H1 (cell line): ENCODE measurements at regions not wholly inside any gene's neighbourhood (a gene's known extent, or its start where the extent isn't known, plus 50 kb on each side); places are given as distances from the start of the nearest gene placed in this dataset.

Experiments
- CTCF ChIA-PET: fragments of 300-600 bp; sonication (Branson Sonifier 250); formaldehyde crosslinking; loops from one replicate; lab custom pipeline; 2021; ENCODE audit not compliant: partially characterized antibody; lab: Charles Lee
- POLR2A ChIA-PET: fragments of 300-600 bp; sonication (Branson Sonifier 250); formaldehyde crosslinking; loops from one replicate; lab custom pipeline; 2021; ENCODE audit warnings: inconsistent platforms; ENCODE audit not compliant: partially characterized antibody; lab: Charles Lee
- DNase-seq, 2 experiments: peaks; one replicate each; pipeline versions ENCODE4 v3.0.0 to v3.0.0-alpha.2; 2010 to 2022; ENCODE audit warnings: low spot score in 2 of 2, low read depth in 1 of 2, mixed read lengths in 1 of 2
- FAIRE-seq: peaks from 2 replicates; lab custom pipeline; 2011; peaks lifted over from hg19 to GRCh38; lab: Jason Lieb, UNC
- H2AFZ ChIP-seq: 2 replicates; pipeline ENCODE4 v1.8.1; 2012; ENCODE audit warnings: low read length, inconsistent platforms
- H2AK5ac ChIP-seq: 2 replicates; pipeline ENCODE4 v1.6.1; 2013; ENCODE audit warnings: low read depth, low read length
- H2BK120ac ChIP-seq: replicated peaks from 2 replicates; pipeline ENCODE3; 2013; ENCODE audit warnings: low read depth, low read length, inconsistent platforms
- H2BK12ac ChIP-seq: 2 replicates; pipeline ENCODE4 v1.6.1; 2013; ENCODE audit warnings: low read depth, low read length
- H2BK15ac ChIP-seq: 2 replicates; pipeline ENCODE4 v1.6.1; 2013; ENCODE audit warnings: low read length
- H2BK20ac ChIP-seq: 2 replicates; pipeline ENCODE4 v1.6.1; 2013; ENCODE audit warnings: low read length
- H2BK5ac ChIP-seq: 2 replicates; pipeline ENCODE4 v1.6.1; 2013; ENCODE audit warnings: low read depth, low read length
- H3K14ac ChIP-seq: 2 replicates; pipeline ENCODE4 v1.6.1; 2013; ENCODE audit warnings: inconsistent platforms; ENCODE audit not compliant: insufficient read length
- H3K18ac ChIP-seq: 2 replicates; pipeline ENCODE4 v1.6.1; 2013; ENCODE audit warnings: low read length; ENCODE audit errors: extremely low read depth
- H3K23ac ChIP-seq: 2 replicates; pipeline ENCODE4 v1.6.1; 2013; ENCODE audit warnings: inconsistent platforms; ENCODE audit not compliant: insufficient read length
- H3K23me2 ChIP-seq: 2 replicates; pipeline ENCODE4 v1.6.1; 2013; ENCODE audit warnings: low read depth, low read length
- H3K27ac ChIP-seq: 2 replicates; pipeline ENCODE4 v1.6.1; 2011; ENCODE audit warnings: low read depth, low read length, inconsistent platforms
- H3K27me3 ChIP-seq, 4 experiments: replicated peaks in 1 of 4; 1 replicate in 1 of 4; 2 replicates in 3 of 4; pipeline versions ENCODE4 v1.6.1 to v1.8.1; 2011 to 2013; ENCODE audit warnings: low read length in 3 of 4, mild to moderate bottlenecking in 3 of 4, inconsistent platforms in 2 of 4, mixed read lengths in 2 of 4, moderate library complexity in 1 of 4; ENCODE audit not compliant: control insufficient read depth in 3 of 4, insufficient read depth in 3 of 4; ENCODE audit errors: extremely low read depth in 1 of 4
- H3K36me3 ChIP-seq, 4 experiments: 2 replicates each; pipeline versions ENCODE4 v1.6.1 to v1.8.1; 2011 to 2013; ENCODE audit warnings: mild to moderate bottlenecking in 4 of 4, low read length in 3 of 4, moderate library complexity in 2 of 4, control low read depth in 1 of 4, inconsistent platforms in 1 of 4; ENCODE audit not compliant: insufficient read depth in 4 of 4, control insufficient read depth in 2 of 4
- H3K4ac ChIP-seq: replicated peaks from 2 replicates; pipeline ENCODE3; 2013; ENCODE audit warnings: low read length, low read depth, mixed read lengths, inconsistent platforms; ENCODE audit not compliant: insufficient read length
- H3K4me1 ChIP-seq, 4 experiments: replicated peaks in 1 of 4; 1 replicate in 1 of 4; 2 replicates in 3 of 4; pipeline versions ENCODE4 v1.6.1 to v1.8.1; 2011 to 2013; ENCODE audit warnings: low read length in 3 of 4, inconsistent platforms in 2 of 4, mixed read lengths in 1 of 4; ENCODE audit not compliant: insufficient read depth in 4 of 4, control insufficient read depth in 3 of 4
- H3K4me2 ChIP-seq, 2 experiments: 2 replicates each; pipeline versions ENCODE4 v1.6.1 to v1.8.1; 2011 to 2013; ENCODE audit warnings: low read depth in 2 of 2, low read length in 2 of 2, control low read depth in 1 of 2, inconsistent platforms in 1 of 2, mild to moderate bottlenecking in 1 of 2; ENCODE audit not compliant: insufficient read depth in 1 of 2
- H3K4me3 ChIP-seq, 4 experiments: fragments of 200-600, 300-600 bp in 1 of 4; sonication (generic), shearing (Covaris generic), sonication (Bioruptor Twin) in 1 of 4; 2 replicates each; pipeline versions ENCODE4 v1.5.1 to v1.8.1; 2011 to 2016; ENCODE audit warnings: low read length in 4 of 4, low read depth in 3 of 4, control low read depth in 2 of 4, inconsistent platforms in 2 of 4, mild to moderate bottlenecking in 2 of 4, mixed read lengths in 1 of 4, moderate library complexity in 1 of 4; ENCODE audit not compliant: insufficient read depth in 2 of 4; ENCODE audit errors: extremely low read depth in 1 of 4
- H3K56ac ChIP-seq: replicated peaks from 2 replicates; pipeline ENCODE3; 2013; ENCODE audit warnings: low read depth, mild to moderate bottlenecking, mixed read lengths, low read length, inconsistent platforms; ENCODE audit not compliant: insufficient read length
- H3K79me1 ChIP-seq: 2 replicates; pipeline ENCODE4 v1.6.1; 2013; ENCODE audit warnings: low read depth, low read length, control low read depth
- H3K79me2 ChIP-seq, 2 experiments: 2 replicates each; pipeline versions ENCODE4 v1.6.1 to v1.8.1; 2012 to 2013; ENCODE audit warnings: low read length in 2 of 2, mild to moderate bottlenecking in 2 of 2, inconsistent platforms in 1 of 2; ENCODE audit not compliant: insufficient read depth in 2 of 2, control insufficient read depth in 1 of 2
- H3K9ac ChIP-seq, 4 experiments: replicated peaks in 1 of 4; 1 replicate in 1 of 4; 2 replicates in 3 of 4; pipeline versions ENCODE4 v1.6.1 to v1.8.1; 2011 to 2013; ENCODE audit warnings: low read depth in 3 of 4, low read length in 3 of 4, control low read depth in 2 of 4, mild to moderate bottlenecking in 2 of 4, moderate library complexity in 2 of 4, inconsistent platforms in 1 of 4; ENCODE audit errors: extremely low read depth in 1 of 4
- H3K9me3 ChIP-seq, 2 experiments: 2 replicates each; pipeline versions ENCODE4 v1.6.1 to v1.8.1; 2012 to 2013; ENCODE audit warnings: mild to moderate bottlenecking in 2 of 2, moderate library complexity in 2 of 2, control low read depth in 1 of 2, inconsistent platforms in 1 of 2, low read depth in 1 of 2, low read length in 1 of 2, mixed read lengths in 1 of 2; ENCODE audit not compliant: insufficient read depth in 2 of 2
- H4K20me1 ChIP-seq, 2 experiments: replicated peaks in 1 of 2; 2 replicates each; pipeline versions ENCODE3 to v1.8.1; 2011 to 2013; ENCODE audit warnings: inconsistent platforms in 2 of 2, low read length in 2 of 2, mild to moderate bottlenecking in 1 of 2; ENCODE audit not compliant: insufficient read depth in 2 of 2, control insufficient read depth in 1 of 2
- H4K5ac ChIP-seq: 2 replicates; pipeline ENCODE4 v1.6.1; 2013; ENCODE audit warnings: low read length, low read depth, mixed read lengths, inconsistent platforms; ENCODE audit not compliant: insufficient read length
- H4K8ac ChIP-seq: 2 replicates; pipeline ENCODE4 v1.8.0; 2013; ENCODE audit warnings: mild to moderate bottlenecking, moderate library complexity, low read length, inconsistent platforms; ENCODE audit not compliant: insufficient read depth; ENCODE audit errors: extremely low read depth
- H4K91ac ChIP-seq: replicated peaks from 2 replicates; pipeline ENCODE3; 2013; ENCODE audit warnings: low read length, mixed read lengths, inconsistent platforms; ENCODE audit not compliant: insufficient read length
- BACH1 ChIP-seq: IDR thresholded peaks from 2 replicates; pipeline ENCODE4 v1.6.1; 2012; ENCODE audit warnings: low read length, improper control_type of control experiment
- BCL11A ChIP-seq, 2 experiments: IDR thresholded peaks; one replicate each; pipeline ENCODE4 v1.6.1; 2011; ENCODE audit warnings: low read depth in 2 of 2, low read length in 2 of 2, mild to moderate bottlenecking in 2 of 2
- EGR1 ChIP-seq: IDR thresholded peaks from 2 replicates; pipeline ENCODE4 v1.6.1; 2011; ENCODE audit warnings: low read depth, low read length, borderline replicate concordance
- GTF2F1 ChIP-seq: IDR thresholded peaks from 2 replicates; pipeline ENCODE4 v1.6.1; 2012; ENCODE audit warnings: low read depth, low read length, improper control_type of control experiment, borderline replicate concordance
- MAFK ChIP-seq: IDR thresholded peaks from 2 replicates; pipeline ENCODE4 v1.6.1; 2012; ENCODE audit warnings: low read depth, mild to moderate bottlenecking, improper control_type of control experiment, low read length
- MAX ChIP-seq: IDR thresholded peaks from 2 replicates; pipeline ENCODE4 v1.6.1; 2012; ENCODE audit warnings: inconsistent platforms
- PHF8 ChIP-seq: fragments of 200-600 bp; sonication (generic); conservative IDR thresholded peaks from 2 replicates; pipeline ENCODE4 v1.7.1; 2012; ENCODE audit warnings: low read depth, mild to moderate bottlenecking, inconsistent platforms, low read length, moderate library complexity
- SUZ12 ChIP-seq: fragments of 200-600 bp; sonication (generic); IDR thresholded peaks from 2 replicates; pipeline ENCODE4 v1.6.1; 2012; ENCODE audit warnings: mild to moderate bottlenecking, inconsistent platforms, low read length, moderate library complexity, mixed read lengths
- USF2 ChIP-seq: IDR thresholded peaks from 2 replicates; pipeline ENCODE4 v1.6.1; 2011; ENCODE audit warnings: low read length, improper control_type of control experiment
- WGBS, 2 experiments: shearing (Covaris generic) in 1 of 2; methylation state at CpG; one replicate each; pipeline versions ENCODE4 v1.1.6 to v1.1.7; 2013 to 2015; ENCODE audit warnings: low lambda C conversion rate in 2 of 2, mixed read lengths in 2 of 2, inconsistent platforms in 1 of 2, low coverage in 1 of 2, missing lambda C conversion rate in 1 of 2; ENCODE audit not compliant: insufficient replicate concordance in 2 of 2, insufficient coverage in 1 of 2, insufficient read length in 1 of 2; ENCODE audit errors: extremely low coverage in 1 of 2, missing lambda C conversion rate in 1 of 2; 5-methylcytosine and 5-hydroxymethylcytosine counted together

GRCh38 chr6:40251637-40252300, 317.5 kb upstream of the MOCS1 start:
- WGBS, 2 experiments: 90% methylated on average over 3 of the region's 3 CpGs; no CpG with 5 or more reads in 1 of the 2 experiments
- no peak overlapping the region for H2AK5ac ChIP-seq
- TF ChIP-seq GTF2F1 (no peak), SUZ12 (no peak), MAFK (no peak), BACH1 (no peak), MAX (no peak), USF2 (no peak), PHF8 (no peak), EGR1 (no peak), BCL11A (IDR thresholded peaks at IDR 0.05; ENCODE audit: low read depth in 2 of 2, low read length in 2 of 2) (no peak)

More at GRCh38 chr6:40251637-40252300, 317.5 kb upstream of the MOCS1 start:
- Histone ChIP-seq H3K27me3 (no peaks in the 10 kb centered on the region), H2BK5ac (no peak overlapping the region), H3K4ac (no peak overlapping the region), H3K4me1 (no peaks in the 10 kb centered on the region), H3K4me3 (no peak overlapping the region), H2AFZ (no peak overlapping the region), H3K18ac (no peak overlapping the region), H3K56ac (no peak overlapping the region), H3K4me2 (no peak overlapping the region), H4K91ac (no peak overlapping the region), H2BK12ac (no peak overlapping the region), H4K8ac (no peak overlapping the region), H2BK120ac (no peak overlapping the region), H3K9ac (no peak overlapping the region), H3K14ac (no peak overlapping the region), H3K23ac (no peak overlapping the region), H2BK15ac (no peak overlapping the region), H3K9me3 (no peaks in the 10 kb centered on the region), H4K20me1 (no peaks in the 10 kb centered on the region), H3K79me1 (no peaks in the 10 kb centered on the region), H3K36me3 (no peaks in the 10 kb centered on the region; a peak in 1 of 8 replicates), H3K27ac (no peak overlapping the region), H3K23me2 (no peaks in the 10 kb centered on the region; the same call in 1 of the 2 replicates), H4K5ac (no peak overlapping the region), H2BK20ac (no peak overlapping the region), H3K79me2 (no peaks in the 10 kb centered on the region)
- ChIA-PET CTCF (interaction anchor here (1.5 to 2.4 kb wide), 2 partner anchors 57 to 553 kb away, joined by 3 to 5 read pairs; no protein-coding TSS in a partner anchor), POLR2A (interaction anchor here (1.4 kb wide), 1 partner anchor 8 kb away, joined by 3 read pairs; no protein-coding TSS in a partner anchor)
- no peak for FAIRE-seq
- no peak for DNase-seq
